ENCODE measurements at regions not wholly inside any gene's neighbourhood (a gene's known extent, or its start where the extent isn't known, plus 50 kb on each side); places are given as distances from the start of the nearest gene placed in this dataset.

DNA sequence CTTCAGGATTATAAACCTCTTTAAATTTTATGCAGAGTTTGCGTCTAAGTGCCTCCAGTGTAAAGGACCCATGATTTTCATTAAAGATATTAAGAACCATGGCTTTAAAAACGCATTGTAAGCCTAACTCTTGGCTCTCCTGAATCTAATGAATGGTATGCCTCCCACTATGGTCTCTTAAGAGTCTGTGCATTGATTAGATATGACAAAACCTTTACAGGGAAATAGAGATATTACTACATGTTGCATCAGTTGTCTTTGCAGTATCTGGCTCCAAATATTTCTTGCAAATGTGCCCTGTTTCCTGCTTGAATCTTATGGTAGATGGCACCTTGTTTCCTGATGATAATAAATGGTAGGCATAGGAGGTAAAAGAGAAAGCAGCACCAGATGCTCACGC lies 189.3 kb upstream of the FSHR start:
- H4K20me1 ChIP-seq (ENCODE audit: insufficient read depth), result no peaks in the 10 kb centered on the region

GRCh38 chr2:49342156-49342555 lies 187.8 kb upstream of the FSHR start:
- Histone ChIP-seq H4K20me1 (ENCODE audit: insufficient read depth) (no peaks in the 10 kb centered on the region), H3K4me3 (IDR thresholded peaks at IDR 0.05; ENCODE audit: insufficient read depth, low read depth, low read length) (no peak overlapping the region), H2AFZ (ENCODE audit: low read depth) (no peak overlapping the region), H3K4me1 (ENCODE audit: low read depth, poor library complexity, severe bottlenecking) (no peaks in the 10 kb centered on the region), H3K9ac (no peak overlapping the region), H3K36me3 (ENCODE audit: insufficient read depth) (no peaks in the 10 kb centered on the region), H3K79me2 (ENCODE audit: insufficient read depth, low read depth) (no peaks in the 10 kb centered on the region), H3K27me3 (ENCODE audit: insufficient read depth, low read depth) (no peaks in the 10 kb centered on the region), H3K27ac (no peak overlapping the region), H3K4me2 (no peak overlapping the region)
- no peak for TF ChIP-seq CTCF (conservative IDR thresholded peaks at IDR 0.05; ENCODE audit: low read depth, low read length)

More for the DNA sequence above, 189.3 kb upstream of the FSHR start:
- Histone ChIP-seq H3K79me2 (ENCODE audit: insufficient read depth, low read depth) (no peaks in the 10 kb centered on the region), H3K27ac (no peak overlapping the region), H3K27me3 (ENCODE audit: insufficient read depth, low read depth) (no peaks in the 10 kb centered on the region), H2AFZ (ENCODE audit: low read depth) (no peak overlapping the region), H3K4me1 (ENCODE audit: low read depth, poor library complexity, severe bottlenecking) (no peaks in the 10 kb centered on the region), H3K4me2 (no peak overlapping the region), H3K9ac (no peak overlapping the region), H3K36me3 (ENCODE audit: insufficient read depth) (no peaks in the 10 kb centered on the region), H3K4me3 (IDR thresholded peaks at IDR 0.05; ENCODE audit: insufficient read depth, low read depth, low read length) (no peak overlapping the region)
- no peak for TF ChIP-seq CTCF (conservative IDR thresholded peaks at IDR 0.05; ENCODE audit: low read depth, low read length)

DNA sequence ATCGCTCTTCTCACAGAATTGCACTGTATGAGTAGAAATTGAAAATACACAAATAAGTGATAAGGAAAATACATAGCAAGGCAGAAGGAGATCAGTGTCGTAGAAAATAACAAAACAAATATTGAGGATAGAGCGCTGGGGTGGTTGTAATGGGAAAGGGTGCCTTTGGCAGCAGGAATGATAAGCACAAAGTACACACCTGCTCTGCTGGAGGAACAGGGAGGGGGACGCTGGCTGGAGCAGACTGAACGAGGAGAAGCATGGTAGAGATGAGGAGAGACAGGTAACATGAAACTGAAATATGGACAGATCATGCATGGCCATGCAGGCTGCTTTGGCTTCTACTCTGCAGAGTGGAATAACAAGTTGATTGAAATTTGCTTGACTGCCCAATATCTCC lies 181.2 kb upstream of the FSHR start:
- no peak for TF ChIP-seq CTCF (conservative IDR thresholded peaks at IDR 0.05; ENCODE audit: low read depth, low read length)

DNA sequence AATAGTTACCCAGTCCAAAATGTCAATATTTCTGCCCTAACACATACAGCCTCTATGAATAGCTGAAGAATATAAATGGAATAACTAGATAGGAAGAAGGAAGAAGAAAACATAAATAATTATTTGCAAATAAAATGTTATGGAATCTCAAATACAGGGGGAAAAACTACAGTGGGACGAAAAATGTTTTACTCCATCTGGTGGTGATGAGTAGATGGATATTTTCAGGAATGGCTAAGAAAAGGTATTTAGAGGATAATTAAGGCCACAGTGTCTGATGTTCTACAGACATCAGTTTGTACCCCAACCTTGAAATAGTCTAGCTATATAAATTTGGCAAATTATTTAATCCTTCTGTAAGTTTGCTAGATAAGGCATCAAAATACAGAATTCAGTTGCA lies 178.1 kb upstream of the FSHR start:
- Histone ChIP-seq H4K20me1 (ENCODE audit: insufficient read depth) (no peaks in the 10 kb centered on the region), H2AFZ (ENCODE audit: low read depth) (no peak overlapping the region), H3K4me2 (no peak overlapping the region), H3K79me2 (ENCODE audit: insufficient read depth, low read depth) (no peaks in the 10 kb centered on the region), H3K9ac (no peak overlapping the region), H3K27ac (no peak overlapping the region), H3K27me3 (ENCODE audit: insufficient read depth, low read depth) (no peaks in the 10 kb centered on the region), H3K36me3 (ENCODE audit: insufficient read depth) (no peaks in the 10 kb centered on the region), H3K4me3 (IDR thresholded peaks at IDR 0.05; ENCODE audit: insufficient read depth, low read depth, low read length) (no peak overlapping the region), H3K4me1 (ENCODE audit: low read depth, poor library complexity, severe bottlenecking) (no peaks in the 10 kb centered on the region)
- TF ChIP-seq CTCF (conservative IDR thresholded peaks at IDR 0.05; ENCODE audit: low read depth, low read length), result no peak

More for the DNA sequence above, 181.2 kb upstream of the FSHR start:
- Histone ChIP-seq H3K4me1 (ENCODE audit: low read depth, poor library complexity, severe bottlenecking) (no peaks in the 10 kb centered on the region), H3K27me3 (ENCODE audit: insufficient read depth, low read depth) (no peaks in the 10 kb centered on the region), H3K4me2 (no peak overlapping the region), H4K20me1 (ENCODE audit: insufficient read depth) (no peaks in the 10 kb centered on the region), H3K4me3 (IDR thresholded peaks at IDR 0.05; ENCODE audit: insufficient read depth, low read depth, low read length) (no peak overlapping the region), H3K79me2 (ENCODE audit: insufficient read depth, low read depth) (no peaks in the 10 kb centered on the region), H3K36me3 (ENCODE audit: insufficient read depth) (no peaks in the 10 kb centered on the region), H3K27ac (no peak overlapping the region), H3K9ac (no peak overlapping the region), H2AFZ (ENCODE audit: low read depth) (no peak overlapping the region)

Measured in KMS-11 (cell line).